ENCODE measurements at regions not wholly inside any gene's neighbourhood (a gene's known extent, or its start where the extent isn't known, plus 50 kb on each side); places are given as distances from the start of the nearest gene placed in this dataset.

- H3K27ac ChIP-seq (ENCODE audit: low read length), result peak overlapping the region; percentile 74
- intact Hi-C loops (cut with micrococcal nuclease), result loop anchor here (2.0 kb wide), 1 partner anchor 48 kb away; no protein-coding TSS in a partner anchor
- POLR2A ChIA-PET (ENCODE audit: unreplicated experiment), result interaction anchor here (0.6 to 0.7 kb wide), 2 partner anchors 228 to 235 kb away, joined by 3 to 4 read pairs; no protein-coding TSS in a partner anchor
- DNase-seq (no peak), ATAC-seq (no peak)
- TF ChIP-seq EZH2phosphoT487 (IDR thresholded peaks at IDR 0.05; ENCODE audit: borderline replicate concordance, low read length), result no peak
- no peak for TF ChIP-seq CTCF (conservative IDR thresholded peaks at IDR 0.05; ENCODE audit: low read depth, low read length)
- no peak for TF ChIP-seq EZH2 (IDR thresholded peaks at IDR 0.05; ENCODE audit: low read length, unreplicated experiment)
- peaks cover 22% of the 10 kb centered on the region for H3K36me3 ChIP-seq (ENCODE audit: low read depth, low read length)
- no peaks in the 10 kb centered on the region for H4K20me1 ChIP-seq (ENCODE audit: low read length)
- H3K4me3 ChIP-seq (ENCODE audit: low read length), result no peak overlapping the region
- H3K9ac ChIP-seq (ENCODE audit: low read length), result no peak overlapping the region
- H3K27me3 ChIP-seq (ENCODE audit: low read length), result no peaks in the 10 kb centered on the region
- H3K9me2 ChIP-seq (replicated peaks; ENCODE audit: low read length), result no peaks in the 10 kb centered on the region
- H3F3A ChIP-seq (ENCODE audit: low read length, unreplicated experiment), result peaks cover 14% of the 10 kb centered on the region
- peaks cover 55% of the 10 kb centered on the region for H3K79me2 ChIP-seq (ENCODE audit: low read length)
- no TSS peak for BruUV-seq (replicated peaks)
- H2AFZ ChIP-seq (ENCODE audit: low read length), result no peak overlapping the region
- H3K4me2 ChIP-seq (ENCODE audit: low read length), result peak overlapping the region; percentile 36; the same call in 1 of the 2 replicates
- peaks cover 7% of the 10 kb centered on the region; the same call in 1 of the 2 replicates for H3K9me3 ChIP-seq (ENCODE audit: low read length)
- peaks cover 42% of the 10 kb centered on the region for H3K4me1 ChIP-seq (ENCODE audit: insufficient read depth, low read length)
- CTCF ChIA-PET, result no interaction called here
Observed at GRCh38 chr11:69350596-69350995, 56.6 kb downstream of the MYEOV start.

- no peak overlapping the region for H2AFZ ChIP-seq (ENCODE audit: low read length)
- peaks cover 48% of the 10 kb centered on the region for H3K79me2 ChIP-seq (ENCODE audit: low read length)
- H3K36me3 ChIP-seq (ENCODE audit: low read depth, low read length), result peaks cover 15% of the 10 kb centered on the region
- ChIA-PET POLR2A (ENCODE audit: unreplicated experiment) (no interaction called here), CTCF (no interaction called here)
- H3K4me3 ChIP-seq (ENCODE audit: low read length), result no peak overlapping the region
- no peaks in the 10 kb centered on the region for H3K9me2 ChIP-seq (replicated peaks; ENCODE audit: low read length)
- no TSS peak for BruUV-seq (replicated peaks)
- TF ChIP-seq EZH2 (IDR thresholded peaks at IDR 0.05; ENCODE audit: low read length, unreplicated experiment) (no peak), CTCF (conservative IDR thresholded peaks at IDR 0.05; ENCODE audit: low read depth, low read length) (no peak), EZH2phosphoT487 (IDR thresholded peaks at IDR 0.05; ENCODE audit: borderline replicate concordance, low read length) (no peak)
- intact Hi-C loops (cut with micrococcal nuclease), result loop anchor here (2.0 kb wide), 1 partner anchor 49 kb away; no protein-coding TSS in a partner anchor
- H3K27ac ChIP-seq (ENCODE audit: low read length), result peak overlapping the region; percentile 74
- peak; percentile 21; the same call in 1 of the 2 replicates for ATAC-seq
- H3K27me3 ChIP-seq (ENCODE audit: low read length), result no peaks in the 10 kb centered on the region
- peaks cover 42% of the 10 kb centered on the region for H3K4me1 ChIP-seq (ENCODE audit: insufficient read depth, low read length)
- H3K4me2 ChIP-seq (ENCODE audit: low read length), result peak overlapping the region; percentile 36
- H4K20me1 ChIP-seq (ENCODE audit: low read length), result no peaks in the 10 kb centered on the region
- peak overlapping the region; percentile 19; the same call in 1 of the 2 replicates for H3K9ac ChIP-seq (ENCODE audit: low read length)
- peaks cover 14% of the 10 kb centered on the region for H3F3A ChIP-seq (ENCODE audit: low read length, unreplicated experiment)
- peaks cover 7% of the 10 kb centered on the region; the same call in 1 of the 2 replicates for H3K9me3 ChIP-seq (ENCODE audit: low read length)
- peak; percentile 62 for DNase-seq
Observed at GRCh38 chr11:69351460-69351859, 57.5 kb downstream of the MYEOV start.

GRCh38 chr11:69352166-69352565 lies 58.2 kb downstream of the MYEOV start:
- Histone ChIP-seq H3K27ac (ENCODE audit: low read length) (peak overlapping the region; percentile 74), H3K4me3 (ENCODE audit: low read length) (no peak overlapping the region), H4K20me1 (ENCODE audit: low read length) (no peaks in the 10 kb centered on the region), H3K27me3 (ENCODE audit: low read length) (no peaks in the 10 kb centered on the region), H2AFZ (ENCODE audit: low read length) (no peak overlapping the region), H3K4me1 (ENCODE audit: insufficient read depth, low read length) (peaks cover 42% of the 10 kb centered on the region), H3K9me2 (replicated peaks; ENCODE audit: low read length) (no peaks in the 10 kb centered on the region), H3F3A (ENCODE audit: low read length, unreplicated experiment) (peaks cover 14% of the 10 kb centered on the region), H3K9ac (ENCODE audit: low read length) (peak overlapping the region; percentile 12; the same call in 1 of the 2 replicates), H3K36me3 (ENCODE audit: low read depth, low read length) (peaks cover 14% of the 10 kb centered on the region), H3K4me2 (ENCODE audit: low read length) (peak overlapping the region; percentile 36), H3K9me3 (ENCODE audit: low read length) (peaks cover 7% of the 10 kb centered on the region; the same call in 1 of the 2 replicates), H3K79me2 (ENCODE audit: low read length) (peaks cover 45% of the 10 kb centered on the region)
- ATAC-seq, result no peak
- ChIA-PET POLR2A (ENCODE audit: unreplicated experiment) (interaction anchor here (0.6 to 0.9 kb wide), 3 partner anchors 50 to 110 kb away, joined by 3 to 4 read pairs (median 3); no protein-coding TSS in a partner anchor), CTCF (interaction anchor here (0.5 kb wide), 1 partner anchor 47 kb away, joined by 5 read pairs; no protein-coding TSS in a partner anchor)
- TF ChIP-seq EZH2 (IDR thresholded peaks at IDR 0.05; ENCODE audit: low read length, unreplicated experiment), result no peak
- TF ChIP-seq EZH2phosphoT487 (IDR thresholded peaks at IDR 0.05; ENCODE audit: borderline replicate concordance, low read length), result no peak
- TF ChIP-seq CTCF (conservative IDR thresholded peaks at IDR 0.05; ENCODE audit: low read depth, low read length), result no peak
- no peak for DNase-seq
- no TSS peak for BruUV-seq (replicated peaks)
- intact Hi-C loops (cut with micrococcal nuclease), result no loop called here
